Muscle of arm (tissue), 1 donor: ENCODE measurements at regions not wholly inside any gene's neighbourhood (a gene's known extent, or its start where the extent isn't known, plus 50 kb on each side); places are given as distances from the start of the nearest gene placed in this dataset.

Source experiments
- DNase-seq: peaks from one replicate; pipeline ENCODE4 v3.0.0-alpha.2; 2013

- no peak for DNase-seq
Observed at GRCh38 chr4:131046821-131047220, 1950.9 kb downstream of the C4orf33 start.

GRCh38 chr4:131052646-131053045 is 1956.7 kb downstream of the C4orf33 start:
- DNase-seq, result no peak

GRCh38 chr4:131054489-131055019 is 1958.6 kb downstream of the C4orf33 start:
- no peak for DNase-seq

DNA sequence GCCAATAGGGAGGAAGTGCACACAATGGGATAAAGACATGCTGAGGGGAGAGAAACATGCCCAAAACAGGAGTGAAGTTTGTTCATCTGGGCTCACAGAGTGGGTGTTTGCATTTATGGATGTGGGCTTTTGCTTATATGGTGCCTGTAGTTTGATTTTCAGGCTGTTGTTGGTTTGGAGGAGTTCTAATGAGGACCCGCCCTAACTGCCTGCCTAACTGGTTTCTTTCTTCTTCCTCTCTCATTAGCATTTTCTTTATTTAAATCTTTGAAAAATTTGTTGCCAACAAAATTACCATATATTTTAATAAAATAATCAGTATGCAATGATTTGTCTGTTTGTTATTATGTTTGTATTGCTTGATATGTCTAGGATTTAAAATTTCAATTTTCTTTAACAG is 1965.8 kb downstream of the C4orf33 start:
- DNase-seq, result no peak

- DNase-seq, result no peak
Observed at GRCh38 chr4:131063878-131064277, 1967.9 kb downstream of the C4orf33 start.

DNA sequence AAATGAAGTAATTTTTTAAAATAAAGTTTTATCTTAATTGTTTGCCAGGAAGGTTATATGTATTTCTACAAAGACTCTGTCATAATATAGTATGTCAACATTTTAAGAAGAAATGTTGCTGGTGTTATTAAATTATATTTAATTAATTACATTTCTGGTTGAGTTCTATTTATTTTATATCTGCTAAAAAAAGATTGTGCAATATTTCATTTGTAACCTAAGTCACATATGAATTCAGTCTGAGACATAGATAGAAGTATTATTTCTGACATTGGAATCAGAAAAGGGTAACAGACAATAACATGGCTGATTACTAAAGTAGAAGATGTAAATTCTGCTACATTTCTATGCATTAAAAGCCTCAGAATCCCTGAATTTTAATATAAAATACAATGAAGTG is 1985.1 kb downstream of the C4orf33 start:
- DNase-seq, result no peak

DNA sequence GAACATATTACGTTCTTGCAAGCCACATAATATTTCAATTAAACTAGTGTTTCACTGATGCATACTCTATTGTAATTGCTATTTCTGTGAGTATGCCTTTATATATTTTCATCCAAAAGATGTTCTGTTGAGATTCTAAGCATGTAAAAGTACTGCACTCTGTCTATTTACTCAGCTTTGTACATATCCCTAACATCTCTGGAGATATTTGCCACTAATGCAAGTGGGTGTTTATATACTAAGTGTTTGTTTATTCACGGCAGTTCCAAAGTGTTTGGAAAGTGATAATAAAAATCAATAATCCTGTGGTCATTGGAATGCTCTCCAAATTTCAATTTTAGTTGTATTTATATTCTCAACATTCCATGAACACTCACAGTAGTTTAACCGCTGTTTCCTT is 1989.0 kb downstream of the C4orf33 start:
- no peak for DNase-seq

DNA sequence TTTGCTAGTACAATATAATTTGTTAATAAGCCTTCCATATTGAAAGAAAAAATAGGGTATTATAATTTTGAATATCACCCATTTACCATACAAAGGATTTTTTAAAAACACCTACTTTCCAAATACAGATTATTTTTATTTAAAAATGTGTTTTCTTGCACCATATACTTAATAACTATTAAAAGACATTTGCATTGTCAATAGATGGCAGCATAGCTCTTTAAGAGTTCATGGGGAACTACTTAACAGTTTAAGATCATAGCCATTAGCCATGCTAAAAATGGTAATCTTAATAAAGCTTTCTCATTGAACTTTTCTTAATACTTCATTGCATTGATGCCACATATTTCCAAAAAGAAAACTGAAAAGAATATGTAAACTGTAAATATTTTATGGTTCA is 1995.9 kb downstream of the C4orf33 start:
- peak; percentile 8 for DNase-seq

- DNase-seq, result no peak
Observed at GRCh38 chr4:131093303-131093702, 1997.4 kb downstream of the C4orf33 start.

- DNase-seq, result no peak
Observed at GRCh38 chr4:131098976-131099375, 2003.0 kb downstream of the C4orf33 start.

DNA sequence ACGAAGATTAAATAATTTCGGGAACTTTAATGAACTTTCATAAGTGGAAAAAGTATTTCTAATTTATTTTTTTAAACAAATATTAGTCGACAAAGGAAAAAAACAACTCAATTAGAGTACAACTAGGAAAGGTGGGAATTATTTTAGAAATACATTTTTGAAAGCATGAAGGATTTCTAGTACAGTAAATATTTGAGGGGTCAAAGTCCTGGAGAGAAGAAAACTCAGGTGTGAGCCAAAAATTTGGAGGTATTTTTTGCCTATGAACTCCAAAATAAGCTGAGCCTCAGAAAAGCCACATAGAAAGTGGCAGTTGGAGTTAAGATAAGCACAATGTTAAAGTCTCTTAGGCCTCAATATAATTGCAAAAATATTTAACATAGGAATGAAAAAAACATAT is 2017.3 kb downstream of the C4orf33 start:
- DNase-seq, result no peak

DNA sequence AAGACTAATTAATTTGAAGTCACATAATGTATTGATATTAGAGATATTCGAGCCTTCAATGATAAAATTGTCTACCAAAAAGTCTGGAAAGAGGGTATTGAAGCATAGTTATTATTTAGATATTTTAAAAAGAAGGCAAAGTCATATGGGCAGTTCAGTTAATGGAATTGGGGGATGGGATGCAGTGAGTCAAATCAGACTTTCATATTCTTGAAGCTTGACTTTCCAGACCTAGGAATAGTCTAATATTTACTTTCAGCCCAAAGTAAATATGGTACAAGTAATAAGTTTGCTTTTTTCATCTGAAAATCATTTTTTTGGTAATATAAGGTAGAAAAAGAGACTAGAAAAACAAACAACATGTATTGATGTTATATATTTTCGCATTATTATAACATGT is 2017.8 kb downstream of the C4orf33 start:
- no peak for DNase-seq

- no peak for DNase-seq
Observed at GRCh38 chr4:131119661-131120060, 2023.7 kb downstream of the C4orf33 start.

- no peak for DNase-seq
Observed at GRCh38 chr4:131137196-131137595, 2011.9 kb upstream of the PCDH10 start.

DNA sequence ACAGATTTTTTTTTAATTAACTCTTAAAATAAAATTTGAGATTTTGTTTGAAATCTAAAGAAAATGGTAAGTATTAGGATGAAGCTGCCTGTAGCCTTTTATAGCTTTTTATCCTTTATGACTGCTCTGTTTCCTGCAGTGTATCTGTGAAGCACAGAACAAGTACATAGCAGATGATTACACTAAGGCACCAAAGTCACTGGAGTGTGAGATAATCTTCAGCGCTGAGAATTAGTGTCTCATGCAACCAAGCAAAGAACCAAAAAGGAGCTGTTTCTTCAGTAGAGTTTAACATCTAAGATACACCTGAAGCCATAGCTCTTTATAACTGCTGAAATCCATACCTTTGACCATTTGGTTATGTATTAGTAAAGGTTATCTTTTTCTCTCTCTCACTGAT is 1989.8 kb upstream of the PCDH10 start:
- no peak for DNase-seq

- DNase-seq, result no peak
Observed at GRCh38 chr4:131192318-131192717, 1956.8 kb upstream of the PCDH10 start.

GRCh38 chr4:131207589-131207988 is 1941.5 kb upstream of the PCDH10 start:
- no peak for DNase-seq

GRCh38 chr4:131248314-131248713 is 1900.8 kb upstream of the PCDH10 start:
- DNase-seq, result no peak

DNA sequence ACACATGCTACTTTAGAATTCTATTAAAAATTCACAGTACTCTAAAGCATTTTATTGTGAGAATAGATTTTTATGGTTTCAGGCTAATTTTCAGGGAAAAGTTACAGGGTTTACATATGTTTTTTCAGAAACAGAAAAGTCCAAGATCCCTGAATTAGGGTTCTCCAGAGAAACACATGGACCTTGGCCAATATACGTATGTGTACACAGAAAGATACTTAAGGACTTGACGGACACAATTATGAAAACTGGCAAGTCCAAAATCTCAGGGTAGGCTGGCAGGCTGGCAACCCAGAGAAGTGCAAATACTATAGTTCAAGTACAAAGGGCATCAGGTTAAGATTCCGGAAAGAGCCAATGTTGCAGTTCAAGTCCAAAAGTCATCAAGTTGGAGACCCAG is 1897.8 kb upstream of the PCDH10 start:
- DNase-seq, result peak; percentile 8

DNA sequence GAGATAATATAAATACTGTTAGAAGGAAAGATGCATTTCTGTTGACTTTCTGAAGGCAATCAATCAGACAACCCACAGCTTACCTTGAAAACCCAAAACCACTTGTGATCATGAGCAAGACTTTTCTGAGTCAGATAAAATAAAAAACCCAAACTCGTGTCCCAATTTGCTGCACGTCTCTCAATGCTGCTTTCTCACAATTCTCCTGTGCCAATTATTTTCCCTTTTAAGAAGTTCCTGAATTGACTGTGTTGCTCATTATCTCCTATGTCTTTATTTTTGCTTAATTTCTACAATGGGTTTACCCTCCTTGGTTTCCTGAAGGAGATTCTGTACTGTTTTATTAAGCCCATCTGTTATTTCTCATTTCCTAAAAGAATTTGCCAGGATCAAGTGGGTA is 1891.9 kb upstream of the PCDH10 start:
- no peak for DNase-seq

DNA sequence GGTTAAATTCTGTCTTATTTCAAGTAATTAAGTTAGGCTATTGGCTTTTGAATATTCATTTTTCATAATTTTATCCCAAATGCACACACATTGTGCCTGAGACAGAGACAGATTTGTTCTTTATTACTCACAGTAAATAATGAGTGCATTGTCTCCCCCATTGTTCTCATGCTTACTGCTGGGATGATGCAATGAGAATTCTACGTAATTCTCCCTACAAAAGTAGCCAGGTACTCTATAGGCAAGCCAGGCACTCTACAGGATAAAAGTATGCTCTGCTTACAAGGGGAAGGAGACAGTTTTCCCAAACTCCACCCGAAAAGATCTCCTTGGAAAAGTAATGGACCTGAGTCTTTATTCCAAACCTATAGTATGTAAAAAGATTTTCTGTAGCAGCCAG is 1890.7 kb upstream of the PCDH10 start:
- no peak for DNase-seq

DNA sequence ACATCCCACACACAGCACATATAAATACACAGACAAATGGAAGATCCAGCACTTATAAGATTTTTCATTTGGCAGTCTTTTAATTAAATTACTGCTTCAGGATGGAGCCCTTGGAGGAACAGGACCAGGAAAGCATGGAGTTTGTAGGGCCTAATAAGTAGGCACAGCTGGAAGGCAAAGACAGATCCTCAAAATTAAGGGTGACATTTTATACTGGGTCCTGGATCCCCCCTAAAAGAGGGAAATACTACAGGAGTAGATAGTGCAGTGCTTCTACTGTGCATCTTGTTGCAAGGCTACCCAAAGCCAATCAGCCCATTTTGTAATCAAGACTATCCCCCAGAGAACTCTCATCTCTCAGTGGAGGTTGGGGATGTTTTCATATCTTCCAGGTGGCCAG is 1860.7 kb upstream of the PCDH10 start:
- DNase-seq, result no peak

GRCh38 chr4:131296192-131296591 is 1852.9 kb upstream of the PCDH10 start:
- DNase-seq, result no peak

DNA sequence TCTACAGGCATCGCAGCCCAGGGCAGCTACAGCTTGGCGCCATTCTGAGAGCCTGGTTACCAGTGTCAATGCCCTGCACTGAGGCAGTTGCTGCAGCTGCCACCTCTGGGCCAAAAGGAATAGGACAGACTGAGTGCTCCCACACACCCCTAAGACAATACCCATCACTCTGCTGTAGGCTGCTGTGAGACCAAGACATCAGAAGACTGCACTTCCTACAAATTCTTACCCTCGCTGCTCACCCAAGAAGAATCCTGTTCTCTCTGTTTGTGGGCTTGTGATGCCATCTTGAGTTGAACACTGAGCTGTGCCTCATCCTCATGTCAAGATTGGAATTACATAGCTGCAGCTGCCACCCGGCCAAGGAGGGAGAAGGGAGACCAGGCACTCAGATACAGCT is 1847.0 kb upstream of the PCDH10 start:
- DNase-seq, result no peak

- DNase-seq, result no peak
Observed at GRCh38 chr4:131304686-131305085, 1844.4 kb upstream of the PCDH10 start.
